BLaER1 (cell line): ENCODE measurements at regions not wholly inside any gene's neighbourhood (a gene's known extent, or its start where the extent isn't known, plus 50 kb on each side); places are given as distances from the start of the nearest gene placed in this dataset.
"Not testable (repeated sequence)": the region's sequence is repeated elsewhere in the genome, so short reads cannot be mapped to it uniquely, and the experiment has no call there.

ENCODE experiments used
- H3K27ac ChIP-seq: shearing (Covaris generic); formaldehyde crosslinking; 2 replicates; pipeline ENCODE4 v1.8.1; 2022
- H3K27me3 ChIP-seq: shearing (Covaris generic); formaldehyde crosslinking; 2 replicates; pipeline ENCODE4 v1.8.1; 2022
- H3K36me3 ChIP-seq: shearing (Covaris generic); formaldehyde crosslinking; 2 replicates; pipeline ENCODE4 v1.8.1; 2022
- H3K4me1 ChIP-seq: shearing (Covaris generic); formaldehyde crosslinking; 2 replicates; pipeline ENCODE4 v1.8.1; 2022
- H3K4me2 ChIP-seq: shearing (Covaris generic); formaldehyde crosslinking; 2 replicates; pipeline ENCODE4 v1.8.1; 2022
- H3K4me3 ChIP-seq: shearing (Covaris generic); formaldehyde crosslinking; 2 replicates; pipeline ENCODE4 v1.8.1; 2022
- H3K9ac ChIP-seq: shearing (Covaris generic); formaldehyde crosslinking; 2 replicates; pipeline ENCODE4 v1.8.1; 2022
- H3K9me3 ChIP-seq: shearing (Covaris generic); formaldehyde crosslinking; 2 replicates; pipeline ENCODE4 v1.8.1; 2022
- H4K20me1 ChIP-seq: shearing (Covaris generic); formaldehyde crosslinking; 2 replicates; pipeline ENCODE4 v1.8.1; 2022
- Cebpa-rat ChIP-seq: shearing (Covaris generic); IDR thresholded peaks from 2 replicates; pipeline ENCODE4 v1.8.1; 2022

DNA sequence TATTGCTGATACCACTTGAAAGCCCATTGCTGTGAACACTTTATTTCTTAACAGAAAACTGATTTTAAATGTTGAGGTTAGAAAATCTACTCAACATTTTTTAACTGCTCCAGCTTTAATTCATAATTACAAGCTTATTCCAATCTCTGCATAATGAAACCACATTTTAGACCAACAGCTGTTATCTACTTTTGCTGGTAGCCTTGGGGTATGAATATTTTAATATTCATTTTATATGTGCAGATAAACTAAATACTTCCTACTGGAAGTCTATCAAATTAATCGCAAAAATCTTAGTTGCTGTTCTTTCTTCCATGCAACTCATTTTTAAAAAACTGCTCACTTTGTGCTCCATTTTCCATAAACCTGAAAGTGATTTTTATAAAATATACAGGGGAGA, 189.3 kb upstream of the SLC35B3 start:
- Histone ChIP-seq H3K9me3 (no peaks in the 10 kb centered on the region), H3K4me2 (no peak overlapping the region), H3K4me1 (no peaks in the 10 kb centered on the region), H3K27ac (no peak overlapping the region), H3K36me3 (no peaks in the 10 kb centered on the region), H3K27me3 (no peaks in the 10 kb centered on the region), H3K4me3 (no peak overlapping the region), H3K9ac (no peak overlapping the region), H4K20me1 (no peaks in the 10 kb centered on the region)
- no peak for TF ChIP-seq Cebpa-rat

- Histone ChIP-seq H3K27ac (no peak overlapping the region), H3K4me3 (no peak overlapping the region), H3K36me3 (no peaks in the 10 kb centered on the region), H3K9ac (no peak overlapping the region), H4K20me1 (no peaks in the 10 kb centered on the region), H3K4me1 (no peaks in the 10 kb centered on the region), H3K27me3 (no peaks in the 10 kb centered on the region), H3K4me2 (no peak overlapping the region), H3K9me3 (no peaks in the 10 kb centered on the region)
- TF ChIP-seq Cebpa-rat = no peak
Measured at GRCh38 chr6:8623441-8623840, 188.1 kb upstream of the SLC35B3 start.

GRCh38 chr6:8619853-8620252, 184.5 kb upstream of the SLC35B3 start:
- H3K27me3 ChIP-seq = no peaks in the 10 kb centered on the region
- no peak overlapping the region for H3K27ac ChIP-seq
- H3K9ac ChIP-seq = no peak overlapping the region
- no peaks in the 10 kb centered on the region for H3K9me3 ChIP-seq
- no peaks in the 10 kb centered on the region for H4K20me1 ChIP-seq
- TF ChIP-seq Cebpa-rat = no peak
- no peaks in the 10 kb centered on the region for H3K4me1 ChIP-seq
- H3K36me3 ChIP-seq = no peaks in the 10 kb centered on the region
- no peak overlapping the region for H3K4me3 ChIP-seq
- H3K4me2 ChIP-seq = no peak overlapping the region

GRCh38 chr6:8619408-8619807, 184.1 kb upstream of the SLC35B3 start:
- H4K20me1 ChIP-seq, H3K36me3 ChIP-seq, H3K9me3 ChIP-seq, H3K27me3 ChIP-seq, H3K4me3 ChIP-seq, H3K9ac ChIP-seq, H3K4me1 ChIP-seq, H3K27ac ChIP-seq, H3K4me2 ChIP-seq: not testable (repeated sequence)

DNA sequence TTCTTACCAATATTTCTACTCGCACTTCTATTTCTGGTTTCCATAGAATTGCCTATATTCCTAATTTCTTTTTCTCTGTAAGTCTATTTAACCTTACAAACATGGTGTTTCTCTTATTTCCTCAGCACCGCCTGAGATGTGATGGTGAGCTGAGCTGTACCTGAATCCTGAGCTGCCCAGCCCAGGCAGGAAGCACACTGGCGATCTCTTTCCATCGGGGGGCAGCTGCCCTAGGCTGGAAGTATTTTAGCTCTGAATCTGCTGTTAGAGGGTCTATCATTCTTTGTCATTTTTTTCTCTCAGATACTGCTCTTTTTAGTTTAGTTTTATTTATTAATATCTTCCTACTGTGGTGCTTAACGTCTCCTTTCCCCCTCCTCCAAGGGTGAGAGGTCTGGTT, 173.4 kb upstream of the SLC35B3 start:
- H3K36me3 ChIP-seq = no peaks in the 10 kb centered on the region
- no peaks in the 10 kb centered on the region for H3K27me3 ChIP-seq
- H3K4me2 ChIP-seq = no peak overlapping the region
- no peak overlapping the region for H3K4me3 ChIP-seq
- no peaks in the 10 kb centered on the region for H4K20me1 ChIP-seq
- no peak overlapping the region for H3K9ac ChIP-seq
- no peaks in the 10 kb centered on the region for H3K9me3 ChIP-seq
- TF ChIP-seq Cebpa-rat = no peak
- H3K27ac ChIP-seq = no peak overlapping the region
- H3K4me1 ChIP-seq = no peaks in the 10 kb centered on the region

DNA sequence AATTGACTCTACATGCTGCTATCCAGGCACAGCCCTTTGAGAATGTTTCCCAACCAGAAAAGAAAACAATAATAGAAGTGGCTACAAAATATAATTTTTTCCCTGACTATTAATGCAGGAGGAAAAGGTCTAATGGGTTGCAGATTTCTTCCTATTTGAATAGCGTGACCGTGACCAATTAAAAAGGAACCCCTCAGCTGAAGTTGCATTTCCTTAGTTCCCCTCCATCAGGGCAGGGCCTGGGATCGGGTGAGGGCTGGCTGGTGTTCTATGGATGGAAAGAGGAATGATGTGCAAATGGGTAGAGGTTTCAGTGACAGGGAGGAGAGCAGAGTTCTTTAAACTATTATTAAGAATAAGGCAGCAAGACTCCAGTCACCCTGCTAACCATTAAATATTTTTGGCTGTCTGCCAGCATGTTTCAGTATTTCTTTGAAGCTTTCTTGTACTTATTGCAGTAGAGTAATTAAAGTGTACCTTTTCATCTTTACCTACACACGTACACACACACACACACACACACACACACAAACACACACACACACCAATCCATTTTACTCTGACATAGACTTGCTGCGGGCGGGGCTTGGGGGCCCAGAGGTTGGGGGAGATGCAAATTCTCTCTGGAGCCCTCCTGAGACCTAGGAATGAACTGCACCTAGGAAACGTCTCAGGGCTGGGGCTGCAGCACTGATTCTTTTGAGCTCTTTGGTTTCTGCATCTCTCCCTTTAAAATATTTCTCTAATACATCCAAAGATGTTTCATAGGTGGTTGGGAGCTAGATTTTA, 154.8 kb upstream of the SLC35B3 start:
- Histone ChIP-seq H4K20me1 (no peaks in the 10 kb centered on the region), H3K4me3 (no peak overlapping the region), H3K27ac (no peak overlapping the region), H3K27me3 (no peaks in the 10 kb centered on the region), H3K4me2 (no peak overlapping the region), H3K36me3 (no peaks in the 10 kb centered on the region), H3K9ac (no peak overlapping the region), H3K4me1 (no peaks in the 10 kb centered on the region), H3K9me3 (peaks cover 7% of the 10 kb centered on the region; the same call in 1 of the 2 replicates)
- no peak for TF ChIP-seq Cebpa-rat

- Histone ChIP-seq H3K4me2 (no peak overlapping the region), H3K9ac (no peak overlapping the region), H3K4me3 (no peak overlapping the region), H4K20me1 (no peaks in the 10 kb centered on the region), H3K27ac (no peak overlapping the region), H3K9me3 (peaks cover 6% of the 10 kb centered on the region; the same call in 1 of the 2 replicates), H3K4me1 (no peaks in the 10 kb centered on the region), H3K27me3 (no peaks in the 10 kb centered on the region), H3K36me3 (no peaks in the 10 kb centered on the region)
- TF ChIP-seq Cebpa-rat = no peak
Measured at GRCh38 chr6:8588176-8588575, 152.8 kb upstream of the SLC35B3 start.

- H3K27ac ChIP-seq = no peak overlapping the region
- H3K4me2 ChIP-seq = no peak overlapping the region
- no peak overlapping the region for H3K9ac ChIP-seq
- no peaks in the 10 kb centered on the region for H3K9me3 ChIP-seq
- no peak for TF ChIP-seq Cebpa-rat
- no peaks in the 10 kb centered on the region for H3K36me3 ChIP-seq
- peaks cover under 1% of the 10 kb centered on the region; the same call in 1 of the 2 replicates for H3K4me1 ChIP-seq
- H4K20me1 ChIP-seq = no peaks in the 10 kb centered on the region
- H3K27me3 ChIP-seq = no peaks in the 10 kb centered on the region
- no peak overlapping the region for H3K4me3 ChIP-seq
Measured at GRCh38 chr6:8583291-8583690, 147.9 kb upstream of the SLC35B3 start.

- TF ChIP-seq Cebpa-rat = no peak
- no peaks in the 10 kb centered on the region for H3K36me3 ChIP-seq
- H3K4me1 ChIP-seq = peaks cover 5% of the 10 kb centered on the region
- no peak overlapping the region for H3K9ac ChIP-seq
- no peaks in the 10 kb centered on the region for H4K20me1 ChIP-seq
- no peaks in the 10 kb centered on the region for H3K9me3 ChIP-seq
- no peaks in the 10 kb centered on the region for H3K27me3 ChIP-seq
- H3K4me2 ChIP-seq = no peak overlapping the region
- H3K27ac ChIP-seq = no peak overlapping the region
- H3K4me3 ChIP-seq = no peak overlapping the region
Measured at GRCh38 chr6:8579372-8579771, 144.0 kb upstream of the SLC35B3 start.

- Histone ChIP-seq H4K20me1 (no peaks in the 10 kb centered on the region), H3K27ac (no peak overlapping the region), H3K9ac (no peak overlapping the region), H3K4me3 (no peak overlapping the region), H3K4me1 (peaks cover 5% of the 10 kb centered on the region), H3K9me3 (no peaks in the 10 kb centered on the region), H3K36me3 (no peaks in the 10 kb centered on the region), H3K4me2 (no peak overlapping the region), H3K27me3 (no peaks in the 10 kb centered on the region)
- no peak for TF ChIP-seq Cebpa-rat
Measured at GRCh38 chr6:8578006-8578405, 142.7 kb upstream of the SLC35B3 start.
